ENCODE measurements at regions not wholly inside any gene's neighbourhood (a gene's known extent, or its start where the extent isn't known, plus 50 kb on each side); places are given as distances from the start of the nearest gene placed in this dataset.

DNA sequence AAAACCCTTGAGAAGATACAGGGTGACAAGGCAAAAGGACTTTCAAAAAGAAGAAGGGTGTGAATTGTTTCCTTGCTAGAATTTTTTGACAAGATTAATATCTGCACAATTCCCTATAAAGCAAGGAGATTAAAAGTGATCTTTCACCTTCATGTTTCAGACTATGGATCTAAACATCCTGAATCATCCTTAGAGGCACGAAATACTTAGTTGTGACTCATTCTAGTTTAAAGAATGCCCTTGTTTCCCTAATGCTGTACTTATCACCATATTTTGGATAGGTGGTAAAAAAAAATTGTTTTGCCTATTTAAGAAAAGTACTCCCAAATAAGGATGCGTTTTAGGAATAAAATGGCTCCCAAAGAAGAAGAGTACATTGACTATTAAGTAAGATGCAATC is 415.1 kb downstream of the LRRIQ3 start:
- Histone ChIP-seq H3K4me3 (no peak overlapping the region), H3K9me3 (peaks cover 0 to 6% (median 0%) of the 10 kb centered on the region in 12 donors), H3K27me3 (no peaks in the 10 kb centered on the region), H3K36me3 (no peaks in the 10 kb centered on the region), H3K27ac (no peak overlapping the region), H3K4me1 (no peaks in the 10 kb centered on the region)
- ATAC-seq = no peak
- WGBS, 4 donors = 65 to 76% (median 74%) methylated on average over 2 of the region's 2 CpGs
- TF ChIP-seq, protein P1, sequence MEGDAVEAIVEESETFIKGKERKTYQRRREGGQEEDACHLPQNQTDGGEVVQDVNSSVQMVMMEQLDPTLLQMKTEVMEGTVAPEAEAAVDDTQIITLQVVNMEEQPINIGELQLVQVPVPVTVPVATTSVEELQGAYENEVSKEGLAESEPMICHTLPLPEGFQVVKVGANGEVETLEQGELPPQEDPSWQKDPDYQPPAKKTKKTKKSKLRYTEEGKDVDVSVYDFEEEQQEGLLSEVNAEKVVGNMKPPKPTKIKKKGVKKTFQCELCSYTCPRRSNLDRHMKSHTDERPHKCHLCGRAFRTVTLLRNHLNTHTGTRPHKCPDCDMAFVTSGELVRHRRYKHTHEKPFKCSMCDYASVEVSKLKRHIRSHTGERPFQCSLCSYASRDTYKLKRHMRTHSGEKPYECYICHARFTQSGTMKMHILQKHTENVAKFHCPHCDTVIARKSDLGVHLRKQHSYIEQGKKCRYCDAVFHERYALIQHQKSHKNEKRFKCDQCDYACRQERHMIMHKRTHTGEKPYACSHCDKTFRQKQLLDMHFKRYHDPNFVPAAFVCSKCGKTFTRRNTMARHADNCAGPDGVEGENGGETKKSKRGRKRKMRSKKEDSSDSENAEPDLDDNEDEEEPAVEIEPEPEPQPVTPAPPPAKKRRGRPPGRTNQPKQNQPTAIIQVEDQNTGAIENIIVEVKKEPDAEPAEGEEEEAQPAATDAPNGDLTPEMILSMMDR (IDR thresholded peaks at IDR 0.05) = no peak
- no peak for TF ChIP-seq POLR2A (IDR thresholded peaks at IDR 0.05)
- DNase-seq = no peak
- intact Hi-C loops (cut with DNase I) = no loop called here

DNA sequence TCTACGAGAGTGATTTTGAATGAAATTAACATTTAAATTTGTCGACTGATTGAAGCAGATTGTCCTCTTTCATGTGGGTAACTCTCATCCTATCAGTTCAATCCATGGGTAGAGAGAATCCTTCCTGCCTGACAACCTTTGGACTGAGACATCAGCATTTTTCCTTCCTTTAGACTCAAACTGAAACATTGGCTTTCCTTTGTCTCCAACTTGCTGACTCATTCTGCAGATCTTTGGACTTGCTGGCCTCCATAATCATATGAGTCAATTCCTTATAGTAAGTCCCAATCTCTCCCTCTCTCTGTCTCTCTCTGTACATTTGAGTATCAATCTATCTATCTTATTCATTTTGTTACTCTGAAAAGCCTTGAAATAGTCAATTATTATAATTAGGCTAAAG is 416.7 kb downstream of the LRRIQ3 start:
- ATAC-seq (no peak), DNase-seq (no peak)
- WGBS, 4 donors = 82 to 87% (median 85%) methylated on average over 2 of the region's 2 CpGs
- intact Hi-C loops (cut with DNase I) = no loop called here
- no peak overlapping the region for H3K4me3 ChIP-seq
- no peak overlapping the region for H3K27ac ChIP-seq
- H3K36me3 ChIP-seq = no peaks in the 10 kb centered on the region
- TF ChIP-seq POLR2A (IDR thresholded peaks at IDR 0.05) = no peak
- TF ChIP-seq, protein P1 (IDR thresholded peaks at IDR 0.05) = no peak
- H3K9me3 ChIP-seq = no peaks in the 10 kb centered on the region
- H3K4me1 ChIP-seq = no peaks in the 10 kb centered on the region
- no peaks in the 10 kb centered on the region for H3K27me3 ChIP-seq

DNA sequence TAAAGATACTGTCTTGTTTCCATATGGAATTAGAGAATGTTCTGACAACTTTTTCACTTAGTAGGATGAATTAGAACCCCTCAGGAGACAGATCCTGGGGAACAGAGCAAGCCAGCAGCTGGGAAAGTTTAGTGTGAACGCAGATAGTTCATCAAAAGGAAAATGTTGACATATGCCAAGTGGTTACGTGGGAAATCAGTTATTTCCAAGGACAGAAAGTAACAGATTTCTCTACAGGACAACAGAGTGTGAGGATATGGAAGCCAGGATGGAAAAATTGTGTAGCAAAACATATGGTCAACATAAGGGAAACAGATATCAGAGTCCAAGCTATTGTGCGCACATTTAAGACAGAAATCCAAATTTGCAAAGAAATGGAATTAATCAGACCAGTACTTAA is 419.5 kb downstream of the LRRIQ3 start:
- 46 to 66% (median 58%) methylated on average over 3 of the region's 3 CpGs for WGBS, 4 donors
- TF ChIP-seq POLR2A (IDR thresholded peaks at IDR 0.05) = no peak
- TF ChIP-seq, protein P1 (IDR thresholded peaks at IDR 0.05) = no peak

DNA sequence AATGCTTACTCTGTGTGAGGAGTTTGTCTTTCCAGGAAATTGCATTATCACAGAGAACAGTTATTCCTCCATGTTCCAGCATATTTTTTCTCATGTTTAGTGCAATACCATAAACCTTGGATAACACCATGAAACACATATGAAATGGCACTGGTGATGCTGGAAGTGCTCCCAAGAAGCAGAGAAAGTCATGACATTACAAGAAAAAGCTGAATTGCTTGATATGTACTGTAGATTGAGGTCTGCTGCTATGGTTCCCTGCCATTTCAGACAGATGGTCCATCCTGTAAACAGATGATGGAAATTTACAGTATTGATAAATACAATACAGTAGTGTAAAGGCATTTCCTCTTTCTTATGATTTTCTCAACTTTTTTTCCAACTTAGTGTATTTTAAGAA is 422.1 kb downstream of the LRRIQ3 start:
- no peak for ATAC-seq
- intact Hi-C loops (cut with DNase I) = no loop called here

More for the DNA sequence above, 419.5 kb downstream of the LRRIQ3 start:
- H3K4me3 ChIP-seq = no peak overlapping the region
- no peaks in the 10 kb centered on the region for H3K27me3 ChIP-seq
- no peaks in the 10 kb centered on the region for H3K36me3 ChIP-seq
- DNase-seq (no peak), ATAC-seq (no peak)
- no peaks in the 10 kb centered on the region for H3K9me3 ChIP-seq
- intact Hi-C loops (cut with DNase I) = no loop called here
- no peaks in the 10 kb centered on the region for H3K4me1 ChIP-seq
- no peak overlapping the region for H3K27ac ChIP-seq

More for the DNA sequence above, 422.1 kb downstream of the LRRIQ3 start:
- H3K9me3 ChIP-seq = no peaks in the 10 kb centered on the region
- no peaks in the 10 kb centered on the region for H3K27me3 ChIP-seq
- no peak overlapping the region for H3K4me3 ChIP-seq
- no peak for TF ChIP-seq POLR2A (IDR thresholded peaks at IDR 0.05)
- TF ChIP-seq, protein P1 (IDR thresholded peaks at IDR 0.05) = no peak
- DNase-seq = no peak
- H3K4me1 ChIP-seq = no peaks in the 10 kb centered on the region
- H3K36me3 ChIP-seq = no peaks in the 10 kb centered on the region
- H3K27ac ChIP-seq = no peak overlapping the region

Measured in heart left ventricle (tissue), 16 donors.